Ovary (tissue), 7 donors: ENCODE measurements at regions not wholly inside any gene's neighbourhood (a gene's known extent, or its start where the extent isn't known, plus 50 kb on each side); places are given as distances from the start of the nearest gene placed in this dataset.
A peak's percentile ranks its signal among the peaks of the same experiment; 100 is the strongest.

Experiments used
- DNase-seq, 5 donors: peaks; one replicate each; pipeline ENCODE4 v3.0.0-alpha.2; 2019 to 2020
- H3K27ac ChIP-seq, 2 donors: fragments of 200-600 bp; one replicate each; pipeline versions ENCODE4 v1.5.1 to v1.8.0; 2019 to 2022
- H3K27me3 ChIP-seq: fragments of 200-600 bp; one replicate; pipeline ENCODE4 v1.8.0; 2022
- H3K36me3 ChIP-seq: fragments of 200-600 bp; sonication (generic); one replicate; pipeline ENCODE4 v1.5.1; 2019
- H3K4me1 ChIP-seq: one replicate; pipeline ENCODE4 v1.8.1; 2013; ENCODE audit warnings: mild to moderate bottlenecking, moderate library complexity; ENCODE audit not compliant: insufficient read depth
- H3K4me3 ChIP-seq: fragments of 200-600 bp; sonication (generic); one replicate; pipeline ENCODE4 v1.5.1; 2017
- H3K9me3 ChIP-seq, 2 donors: fragments of 200-600 bp in 1 of 2; sonication (generic) in 1 of 2; one replicate each; pipeline versions ENCODE4 v1.5.1 to v1.8.1; 2013 to 2019; ENCODE audit warnings: mild to moderate bottlenecking in 1 of 2, moderate library complexity in 1 of 2
- EP300 ChIP-seq: sonication (generic); formaldehyde crosslinking; IDR thresholded peaks from one replicate; pipeline ENCODE4 v1.6.1; 2017; ENCODE audit warnings: antibody characterized with exemption
- POLR2A ChIP-seq: fragments of 450-650 bp; IDR thresholded peaks from one replicate; pipeline ENCODE4 v1.6.1; 2017; ENCODE audit warnings: antibody characterized with exemption, mild to moderate bottlenecking, moderate library complexity
- WGBS, 3 donors: extraction: QIAGEN DNeasy Blood & Tissue Kit in 1 of 3; methylation state at CpG; one replicate each; pipeline versions ENCODE4 v1.1.5 to v1.1.7; 2013 to 2017; 5-methylcytosine and 5-hydroxymethylcytosine counted together
- intact Hi-C, 4 donors: fragments of 100-400 bp; cut with DNase I; formaldehyde crosslinking; loops; one replicate each; pipeline versions ENCODE4 v1.11.0 to v1.15.1; 2022 to 2023
- TF ChIP-seq, protein P1 (sequence below), 3 donors: fragments of 450-650 bp in 2 of 3; fragments of 200-600 bp in 1 of 3; IDR thresholded peaks; one replicate each; pipeline versions ENCODE4 v1.5.1 to v1.8.0; 2016 to 2022; ENCODE audit warnings: antibody characterized with exemption in 3 of 3, mild to moderate bottlenecking in 1 of 3
- donor health status: DM: no; HTN: no; CAD: no; lungs with moderate emphysema.
- donor health status: DM: no; HTN: no; CAD: no.
- donor health status: Bipolar disorder and iron deficiency.
- donor health status: DM: no; HTN: no; CAD: no.
- donor health status: DM: yes; HTN: yes; CAD: no.

DNA sequence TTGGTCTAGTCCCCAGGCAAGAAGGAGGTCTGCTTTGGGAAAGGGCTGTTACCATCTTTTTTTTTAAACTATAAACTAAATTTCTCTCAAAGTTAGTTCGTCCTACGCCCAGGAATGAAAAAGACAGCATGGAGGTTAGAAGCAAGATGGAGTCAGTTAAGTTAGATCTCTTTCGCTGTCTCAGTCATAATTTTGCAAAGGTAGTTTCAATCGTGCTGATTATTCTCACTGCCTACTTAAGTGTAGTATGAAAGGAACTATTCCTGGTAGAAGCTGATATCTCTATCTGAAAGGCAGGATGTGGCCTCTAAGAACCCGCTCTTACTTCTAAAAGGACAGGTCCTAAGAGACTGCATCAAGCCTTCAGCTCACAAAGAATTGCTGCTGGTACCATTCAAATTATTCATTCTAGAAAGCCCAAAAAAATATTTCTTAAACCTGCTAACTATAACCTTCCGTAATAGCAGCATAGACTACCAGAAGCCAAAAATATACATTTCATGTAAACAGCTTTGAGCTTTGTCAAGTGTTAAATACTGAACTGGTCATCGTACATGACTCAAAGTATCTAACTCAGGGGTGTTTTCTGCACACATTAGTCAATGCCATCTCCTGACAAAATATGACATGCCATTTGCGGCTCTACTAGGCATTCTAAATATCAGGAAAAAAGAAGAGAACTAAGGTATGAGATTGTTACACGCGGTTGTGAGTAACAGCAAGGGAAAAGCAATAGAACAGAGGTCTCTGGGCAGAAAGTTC lies 96.0 kb upstream of the CCDC80 start:
- Histone ChIP-seq H3K9me3 (no peaks in the 10 kb centered on the region), H3K4me3 (no peak overlapping the region), H3K27ac (no peak overlapping the region), H3K27me3 (no peaks in the 10 kb centered on the region), H3K36me3 (no peaks in the 10 kb centered on the region), H3K4me1 (no peaks in the 10 kb centered on the region)
- TF ChIP-seq, protein P1, sequence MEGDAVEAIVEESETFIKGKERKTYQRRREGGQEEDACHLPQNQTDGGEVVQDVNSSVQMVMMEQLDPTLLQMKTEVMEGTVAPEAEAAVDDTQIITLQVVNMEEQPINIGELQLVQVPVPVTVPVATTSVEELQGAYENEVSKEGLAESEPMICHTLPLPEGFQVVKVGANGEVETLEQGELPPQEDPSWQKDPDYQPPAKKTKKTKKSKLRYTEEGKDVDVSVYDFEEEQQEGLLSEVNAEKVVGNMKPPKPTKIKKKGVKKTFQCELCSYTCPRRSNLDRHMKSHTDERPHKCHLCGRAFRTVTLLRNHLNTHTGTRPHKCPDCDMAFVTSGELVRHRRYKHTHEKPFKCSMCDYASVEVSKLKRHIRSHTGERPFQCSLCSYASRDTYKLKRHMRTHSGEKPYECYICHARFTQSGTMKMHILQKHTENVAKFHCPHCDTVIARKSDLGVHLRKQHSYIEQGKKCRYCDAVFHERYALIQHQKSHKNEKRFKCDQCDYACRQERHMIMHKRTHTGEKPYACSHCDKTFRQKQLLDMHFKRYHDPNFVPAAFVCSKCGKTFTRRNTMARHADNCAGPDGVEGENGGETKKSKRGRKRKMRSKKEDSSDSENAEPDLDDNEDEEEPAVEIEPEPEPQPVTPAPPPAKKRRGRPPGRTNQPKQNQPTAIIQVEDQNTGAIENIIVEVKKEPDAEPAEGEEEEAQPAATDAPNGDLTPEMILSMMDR (IDR thresholded peaks at IDR 0.05): no peak
- TF ChIP-seq POLR2A (no peak), EP300 (no peak)
- no peak for DNase-seq
- 87 to 93% (median 91%) methylated on average over 10 of the region's 10 CpGs for WGBS, 3 donors
- intact Hi-C loops: no loop called here

DNA sequence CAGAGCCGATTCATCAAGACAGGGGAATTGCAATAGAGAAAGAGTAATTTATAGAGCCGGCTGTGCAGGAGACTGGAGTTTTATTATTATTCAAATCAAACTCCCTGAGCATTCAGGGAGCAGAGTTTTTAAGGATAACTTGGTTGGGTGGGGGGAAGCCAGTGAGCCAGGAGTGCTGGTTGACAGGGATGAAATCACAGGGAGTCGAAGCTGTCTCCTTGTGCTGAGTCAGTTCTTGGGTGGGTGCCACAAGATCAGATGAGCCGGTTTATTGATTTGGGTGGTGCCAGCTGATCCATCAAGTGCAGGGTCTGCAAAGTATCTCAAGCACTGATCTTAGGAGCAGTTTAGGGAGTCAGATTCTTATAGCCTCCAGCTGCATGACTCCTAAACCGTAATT lies 95.4 kb upstream of the CCDC80 start:
- Histone ChIP-seq H3K4me1 (no peaks in the 10 kb centered on the region), H3K36me3 (no peaks in the 10 kb centered on the region), H3K9me3 (no peaks in the 10 kb centered on the region), H3K27ac (no peak overlapping the region), H3K27me3 (no peaks in the 10 kb centered on the region), H3K4me3 (no peak overlapping the region)
- no peak for DNase-seq
- 76 to 92% (median 87%) methylated on average over 5 of the region's 5 CpGs for WGBS, 3 donors
- TF ChIP-seq, protein P1 (IDR thresholded peaks at IDR 0.05): no peak
- no peak for TF ChIP-seq EP300
- TF ChIP-seq POLR2A: no peak
- intact Hi-C loops: no loop called here

DNA sequence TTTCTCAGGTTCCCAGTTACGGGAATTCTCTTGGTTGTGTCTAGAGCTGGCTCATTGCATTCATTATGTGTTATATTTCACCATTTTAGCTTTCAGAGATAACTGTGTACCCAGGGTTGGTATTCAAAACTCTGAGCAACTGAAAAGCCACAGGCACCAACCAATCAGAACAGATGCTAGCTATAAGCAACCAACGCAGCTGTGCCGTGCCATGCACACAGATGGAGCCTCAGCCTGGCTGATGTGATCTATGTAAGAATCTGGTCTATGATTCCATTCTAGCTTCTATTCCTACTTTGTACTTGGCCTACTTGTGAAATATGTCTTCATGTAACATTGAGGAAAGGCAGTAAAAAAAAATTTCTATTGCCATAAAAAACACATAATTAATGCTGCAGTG lies 95.0 kb upstream of the CCDC80 start:
- DNase-seq: no peak
- H3K36me3 ChIP-seq: no peaks in the 10 kb centered on the region
- H3K27me3 ChIP-seq: no peaks in the 10 kb centered on the region
- WGBS, 3 donors: 86 to 95% (median 89%) methylated on average over 3 of the region's 3 CpGs
- TF ChIP-seq, protein P1 (IDR thresholded peaks at IDR 0.05): no peak
- no peak for TF ChIP-seq POLR2A
- no peak for TF ChIP-seq EP300
- no peaks in the 10 kb centered on the region for H3K9me3 ChIP-seq
- H3K4me1 ChIP-seq: no peaks in the 10 kb centered on the region
- H3K4me3 ChIP-seq: no peak overlapping the region
- intact Hi-C loops: no loop called here
- no peak overlapping the region for H3K27ac ChIP-seq

DNA sequence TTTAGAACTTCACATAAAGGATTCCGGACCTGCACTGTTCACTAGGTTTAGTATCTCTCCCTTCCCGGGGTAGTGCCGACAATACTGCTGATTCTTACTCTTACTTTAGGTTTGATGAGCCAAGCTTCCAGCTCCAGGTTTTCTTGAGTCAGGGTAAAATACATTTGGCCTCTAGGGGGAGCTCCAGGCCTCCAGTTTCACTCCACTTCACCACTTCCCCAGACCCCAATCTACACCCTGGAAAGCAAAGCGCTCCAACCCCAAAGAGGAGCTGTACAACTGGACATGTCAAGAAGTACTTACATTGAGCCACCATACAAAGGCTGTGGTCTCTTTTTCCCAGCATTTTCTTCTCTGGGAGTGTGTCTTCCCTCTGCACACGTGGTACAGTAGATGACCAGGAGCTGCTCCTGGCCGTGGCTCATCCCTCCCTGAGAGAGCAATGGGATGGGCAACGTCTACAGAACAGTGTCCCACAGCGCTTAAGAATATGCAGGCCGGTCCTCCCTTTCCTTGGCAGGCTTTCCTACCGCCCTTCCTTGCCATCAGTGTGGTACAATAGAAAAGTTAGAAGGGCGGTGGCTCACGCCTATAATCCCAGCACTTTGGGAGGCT lies 93.9 kb upstream of the CCDC80 start:
- Histone ChIP-seq H3K36me3 (no peaks in the 10 kb centered on the region), H3K27ac (no peak overlapping the region), H3K4me1 (no peaks in the 10 kb centered on the region), H3K4me3 (no peak overlapping the region), H3K27me3 (no peaks in the 10 kb centered on the region), H3K9me3 (no peaks in the 10 kb centered on the region)
- TF ChIP-seq, protein P1 (IDR thresholded peaks at IDR 0.05): no peak
- TF ChIP-seq POLR2A (no peak), EP300 (no peak)
- intact Hi-C loops: no loop called here
- peak in 3 of 5 donors; percentile 18 to 40 (median 35) for DNase-seq
- 71 to 85% (median 79%) methylated on average over 12 of the region's 12 CpGs for whole genome bisulfite sequencing, 3 donors
